Epithelial cell of esophagus (primary cell): ENCODE measurements at regions not wholly inside any gene's neighbourhood (a gene's known extent, or its start where the extent isn't known, plus 50 kb on each side); places are given as distances from the start of the nearest gene placed in this dataset.

ENCODE experiments used
- DNase-seq: peaks from one replicate; pipeline ENCODE4 v3.0.0; 2010; ENCODE audit warnings: low read depth
- H3K4me3 ChIP-seq: 2 replicates; pipeline ENCODE4 v1.5.1; 2011; ENCODE audit warnings: mild to moderate bottlenecking, low read length, control low read depth
- CTCF ChIP-seq: IDR thresholded peaks from 2 replicates; pipeline ENCODE4 v1.5.1; 2011; ENCODE audit warnings: low read depth, mild to moderate bottlenecking, low read length, control low read depth, inconsistent platforms; ENCODE audit not compliant: insufficient read depth; ENCODE audit errors: missing control alignments

- H3K4me3 ChIP-seq = no peak overlapping the region
- TF ChIP-seq CTCF = no peak
- DNase-seq = peak; percentile 29
These were observed 257.6 kb upstream of the CXXC4 start for GRCh38 chr4:104752337-104752736.

GRCh38 chr4:104756837-104757236, 262.1 kb upstream of the CXXC4 start:
- DNase-seq = no peak
- TF ChIP-seq CTCF = no peak
- H3K4me3 ChIP-seq = no peak overlapping the region

- no peak for DNase-seq
- TF ChIP-seq CTCF = no peak
These were observed 263.9 kb upstream of the CXXC4 start for GRCh38 chr4:104758574-104758973.

GRCh38 chr4:104763554-104764222, 269.0 kb upstream of the CXXC4 start:
- no peak for TF ChIP-seq CTCF
- no peak overlapping the region for H3K4me3 ChIP-seq
- no peak for DNase-seq

More at GRCh38 chr4:104758574-104758973, 263.9 kb upstream of the CXXC4 start:
- H3K4me3 ChIP-seq = no peak overlapping the region

- TF ChIP-seq CTCF = no peak
- H3K4me3 ChIP-seq = no peak overlapping the region
- DNase-seq = no peak
These were observed 272.0 kb upstream of the CXXC4 start for GRCh38 chr4:104766676-104767075.

- no peak overlapping the region for H3K4me3 ChIP-seq
- DNase-seq = no peak
- TF ChIP-seq CTCF = no peak
These were observed 278.2 kb upstream of the CXXC4 start for GRCh38 chr4:104772849-104773248.
